ENCODE measurements at regions not wholly inside any gene's neighbourhood (a gene's known extent, or its start where the extent isn't known, plus 50 kb on each side); places are given as distances from the start of the nearest gene placed in this dataset.
A peak's percentile ranks its signal among the peaks of the same experiment; 100 is the strongest.
"Not testable (repeated sequence)": the region's sequence is repeated elsewhere in the genome, so short reads cannot be mapped to it uniquely, and the experiment has no call there.

DNA sequence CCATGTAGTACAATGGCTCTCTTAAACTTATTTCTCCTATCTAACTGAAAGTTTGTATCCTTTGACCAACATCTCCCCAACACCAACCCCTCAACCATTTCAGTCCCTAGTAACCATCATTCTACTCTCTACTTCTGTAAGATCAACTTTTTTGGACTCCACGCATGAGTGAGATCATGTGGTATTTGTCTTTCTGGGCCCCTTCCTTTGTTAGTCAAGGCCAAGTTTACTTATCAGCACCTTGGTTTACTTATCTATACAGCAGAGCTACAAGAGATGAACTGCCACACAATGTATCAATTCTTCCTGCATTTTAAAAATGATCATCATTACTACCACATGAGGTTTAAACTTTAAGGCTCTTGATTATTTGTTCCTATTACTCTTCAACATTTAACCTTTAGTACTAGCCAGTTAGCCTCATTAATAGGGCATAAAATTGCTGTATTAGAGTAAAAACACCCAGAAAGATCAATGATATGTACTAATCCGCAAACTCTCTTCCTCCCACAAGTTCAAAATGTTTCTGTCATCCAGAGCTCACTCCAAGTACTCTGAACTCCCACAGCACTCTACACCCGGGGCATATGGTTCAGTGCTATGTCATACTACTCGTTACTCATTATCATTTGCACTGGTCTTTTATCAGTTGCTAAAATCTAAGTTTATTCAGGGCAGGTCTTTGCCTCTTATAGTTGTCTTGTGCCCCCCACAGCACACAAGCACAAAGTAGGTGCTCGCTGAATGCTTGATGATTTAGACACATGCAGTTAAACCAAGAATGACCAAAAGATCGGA lies 145.7 kb upstream of the ADAMTS3 start:
- Histone ChIP-seq H3K4me3 (ENCODE audit: insufficient read length, low read depth) (no peak overlapping the region), H3K9me3 (ENCODE audit: insufficient read depth, low read length) (no peaks in the 10 kb centered on the region), H3K9ac (ENCODE audit: insufficient read length, low read depth) (no peak overlapping the region), H3K4me1 (ENCODE audit: insufficient read depth, insufficient read length) (no peaks in the 10 kb centered on the region), H3K36me3 (ENCODE audit: insufficient read depth, insufficient read length, low read length) (no peaks in the 10 kb centered on the region), H3K27me3 (ENCODE audit: insufficient read depth, insufficient read length) (no peaks in the 10 kb centered on the region)
- no peak for TF ChIP-seq ZNF274 (IDR thresholded peaks at IDR 0.05; ENCODE audit: low read depth, low read length)
- no peak for TF ChIP-seq SUZ12 (IDR thresholded peaks at IDR 0.05; ENCODE audit: extremely low read depth, insufficient read depth, insufficient read length)
- TF ChIP-seq YY1 (IDR thresholded peaks at IDR 0.05; ENCODE audit: insufficient read depth, insufficient read length) = no peak
- no peak for DNase-seq (ENCODE audit: low read depth, low spot score)

DNA sequence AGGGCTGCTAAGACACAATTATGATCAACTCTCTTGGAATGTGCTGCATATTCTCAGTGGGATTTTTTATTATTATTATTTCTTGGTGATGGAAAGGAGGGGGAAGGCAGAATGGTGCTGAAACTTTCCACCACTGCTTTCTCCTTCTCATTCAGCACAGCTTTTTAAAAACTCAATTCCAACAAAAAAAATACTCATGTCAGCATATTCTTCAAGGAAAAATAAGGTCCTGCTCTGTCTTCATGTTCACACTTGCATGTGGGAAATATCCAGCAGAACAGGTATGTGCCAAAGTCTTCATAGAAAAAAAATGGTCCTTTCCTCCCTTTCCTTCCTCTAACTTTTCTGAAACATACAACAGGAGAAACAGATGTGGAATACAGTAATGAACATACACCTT lies 144.0 kb upstream of the ADAMTS3 start:
- Histone ChIP-seq H3K9ac (ENCODE audit: insufficient read length, low read depth) (no peak overlapping the region), H3K36me3 (ENCODE audit: insufficient read depth, insufficient read length, low read length) (no peaks in the 10 kb centered on the region), H3K4me1 (ENCODE audit: insufficient read depth, insufficient read length) (no peaks in the 10 kb centered on the region), H3K9me3 (ENCODE audit: insufficient read depth, low read length) (no peaks in the 10 kb centered on the region), H3K27me3 (ENCODE audit: insufficient read depth, insufficient read length) (no peaks in the 10 kb centered on the region), H3K4me3 (ENCODE audit: insufficient read length, low read depth) (no peak overlapping the region)
- DNase-seq (ENCODE audit: low read depth, low spot score) = no peak
- TF ChIP-seq SUZ12 (IDR thresholded peaks at IDR 0.05; ENCODE audit: extremely low read depth, insufficient read depth, insufficient read length) (no peak), ZNF274 (IDR thresholded peaks at IDR 0.05; ENCODE audit: low read depth, low read length) (no peak), YY1 (IDR thresholded peaks at IDR 0.05; ENCODE audit: insufficient read depth, insufficient read length) (no peak)

- H3K4me3 ChIP-seq (ENCODE audit: insufficient read length, low read depth) = no peak overlapping the region
- no peaks in the 10 kb centered on the region for H3K36me3 ChIP-seq (ENCODE audit: insufficient read depth, insufficient read length, low read length)
- no peak for DNase-seq (ENCODE audit: low read depth, low spot score)
- H3K4me1 ChIP-seq (ENCODE audit: insufficient read depth, insufficient read length) = no peaks in the 10 kb centered on the region
- TF ChIP-seq SUZ12 (IDR thresholded peaks at IDR 0.05; ENCODE audit: extremely low read depth, insufficient read depth, insufficient read length) (no peak), ZNF274 (IDR thresholded peaks at IDR 0.05; ENCODE audit: low read depth, low read length) (no peak), YY1 (IDR thresholded peaks at IDR 0.05; ENCODE audit: insufficient read depth, insufficient read length) (no peak)
- no peaks in the 10 kb centered on the region for H3K27me3 ChIP-seq (ENCODE audit: insufficient read depth, insufficient read length)
- H3K9me3 ChIP-seq (ENCODE audit: insufficient read depth, low read length) = no peaks in the 10 kb centered on the region
- H3K9ac ChIP-seq (ENCODE audit: insufficient read length, low read depth) = no peak overlapping the region
These were observed 140.5 kb upstream of the ADAMTS3 start for GRCh38 chr4:72709475-72709874.

- Histone ChIP-seq H3K27me3 (ENCODE audit: insufficient read depth, insufficient read length) (no peaks in the 10 kb centered on the region), H3K4me1 (ENCODE audit: insufficient read depth, insufficient read length) (no peaks in the 10 kb centered on the region), H3K9me3 (ENCODE audit: insufficient read depth, low read length) (no peaks in the 10 kb centered on the region), H3K36me3 (ENCODE audit: insufficient read depth, insufficient read length, low read length) (no peaks in the 10 kb centered on the region), H3K9ac (ENCODE audit: insufficient read length, low read depth) (no peak overlapping the region), H3K4me3 (ENCODE audit: insufficient read length, low read depth) (no peak overlapping the region)
- TF ChIP-seq ZNF274 (IDR thresholded peaks at IDR 0.05; ENCODE audit: low read depth, low read length) (no peak), SUZ12 (IDR thresholded peaks at IDR 0.05; ENCODE audit: extremely low read depth, insufficient read depth, insufficient read length) (no peak), YY1 (IDR thresholded peaks at IDR 0.05; ENCODE audit: insufficient read depth, insufficient read length) (no peak)
- DNase-seq (ENCODE audit: low read depth, low spot score) = no peak
These were observed 137.7 kb upstream of the ADAMTS3 start for GRCh38 chr4:72706684-72707083.

GRCh38 chr4:72704925-72705640 lies 136.1 kb upstream of the ADAMTS3 start:
- DNase-seq (ENCODE audit: low read depth, low spot score); H3K27me3 ChIP-seq (ENCODE audit: insufficient read depth, insufficient read length); H3K36me3 ChIP-seq (ENCODE audit: insufficient read depth, insufficient read length, low read length); H3K9ac ChIP-seq (ENCODE audit: insufficient read length, low read depth); H3K4me1 ChIP-seq (ENCODE audit: insufficient read depth, insufficient read length); H3K4me3 ChIP-seq (ENCODE audit: insufficient read length, low read depth); H3K9me3 ChIP-seq (ENCODE audit: insufficient read depth, low read length): not testable (repeated sequence)

GRCh38 chr4:72702948-72703347 lies 133.9 kb upstream of the ADAMTS3 start:
- no peaks in the 10 kb centered on the region for H3K36me3 ChIP-seq (ENCODE audit: insufficient read depth, insufficient read length, low read length)
- no peak for DNase-seq (ENCODE audit: low read depth, low spot score)
- TF ChIP-seq ZNF274 (IDR thresholded peaks at IDR 0.05; ENCODE audit: low read depth, low read length) (no peak), SUZ12 (IDR thresholded peaks at IDR 0.05; ENCODE audit: extremely low read depth, insufficient read depth, insufficient read length) (no peak), YY1 (IDR thresholded peaks at IDR 0.05; ENCODE audit: insufficient read depth, insufficient read length) (no peak)
- H3K4me1 ChIP-seq (ENCODE audit: insufficient read depth, insufficient read length) = no peaks in the 10 kb centered on the region
- no peak overlapping the region for H3K9ac ChIP-seq (ENCODE audit: insufficient read length, low read depth)
- H3K4me3 ChIP-seq (ENCODE audit: insufficient read length, low read depth) = no peak overlapping the region
- H3K27me3 ChIP-seq (ENCODE audit: insufficient read depth, insufficient read length) = no peaks in the 10 kb centered on the region
- H3K9me3 ChIP-seq (ENCODE audit: insufficient read depth, low read length) = no peaks in the 10 kb centered on the region

DNA sequence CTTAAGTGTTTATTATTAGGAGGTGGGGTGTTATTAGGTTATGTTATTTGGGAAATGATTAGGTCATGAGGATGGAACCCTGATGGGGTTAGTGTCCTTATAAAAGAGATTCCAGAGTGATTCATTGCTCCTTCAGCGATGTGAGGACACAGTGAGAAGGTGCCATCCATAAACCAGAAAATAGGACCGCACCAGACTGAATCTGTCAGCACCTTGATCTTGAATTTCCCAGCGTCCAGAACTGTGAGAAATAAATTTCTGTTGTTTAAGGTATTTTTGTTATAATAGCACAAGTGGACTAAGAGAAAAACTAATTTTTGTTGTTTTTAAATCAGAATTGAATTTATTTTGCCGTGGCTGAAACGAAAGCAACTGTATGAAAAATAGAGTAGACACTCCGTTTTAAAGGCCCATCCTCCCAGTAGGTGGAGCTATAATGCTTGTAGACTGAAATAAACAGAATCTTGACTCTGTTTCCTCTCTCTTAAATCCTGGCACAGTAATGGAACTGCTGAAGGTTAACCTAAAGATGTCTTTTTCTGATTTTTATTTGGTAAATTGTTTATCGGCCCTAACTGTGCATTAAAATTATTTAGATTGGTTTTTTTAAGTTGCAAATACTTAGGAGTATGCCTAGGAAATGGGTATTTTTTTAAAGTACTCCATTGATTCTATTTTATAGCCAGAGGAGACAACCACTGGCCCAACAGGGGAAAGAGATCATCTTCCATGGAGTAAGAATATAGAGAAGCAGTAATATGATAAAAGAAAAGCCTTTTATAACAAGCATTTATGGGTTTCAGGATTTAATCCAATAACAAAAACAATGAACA lies 133.2 kb upstream of the ADAMTS3 start:
- no peaks in the 10 kb centered on the region for H3K9me3 ChIP-seq (ENCODE audit: insufficient read depth, low read length)
- peak; percentile 15 for DNase-seq (ENCODE audit: low read depth, low spot score)
- no peaks in the 10 kb centered on the region for H3K4me1 ChIP-seq (ENCODE audit: insufficient read depth, insufficient read length)
- H3K36me3 ChIP-seq (ENCODE audit: insufficient read depth, insufficient read length, low read length) = no peaks in the 10 kb centered on the region
- no peak overlapping the region for H3K4me3 ChIP-seq (ENCODE audit: insufficient read length, low read depth)
- TF ChIP-seq SUZ12 (IDR thresholded peaks at IDR 0.05; ENCODE audit: extremely low read depth, insufficient read depth, insufficient read length) (no peak), YY1 (IDR thresholded peaks at IDR 0.05; ENCODE audit: insufficient read depth, insufficient read length) (no peak), ZNF274 (IDR thresholded peaks at IDR 0.05; ENCODE audit: low read depth, low read length) (no peak)
- no peak overlapping the region for H3K9ac ChIP-seq (ENCODE audit: insufficient read length, low read depth)
- H3K27me3 ChIP-seq (ENCODE audit: insufficient read depth, insufficient read length) = no peaks in the 10 kb centered on the region
